K562 (cell line): ENCODE measurements at regions not wholly inside any gene's neighbourhood (a gene's known extent, or its start where the extent isn't known, plus 50 kb on each side); places are given as distances from the start of the nearest gene placed in this dataset.

Source experiments
- ATAC-seq: fragments of 200-7000 bp; cut with Tn5 transposase; 3 replicates; pipeline ENCODE4 v1.9.1; 2020; ENCODE audit warnings: moderate library complexity
- BruUV-seq: library from RNA; stranded (reverse); fragments of 400-500 nt; replicated peaks from 2 replicates; lab custom pipeline; 2021; lab: Mats Ljungman, UMichigan
- CTCF ChIA-PET: fragments of 300-600 bp; formaldehyde crosslinking; extraction: SDS; loops from one replicate; lab custom pipeline; 2021; ENCODE audit warnings: low intra/inter-chr PET ratio; lab: Yijun Ruan, JAX
- POLR2A ChIA-PET: fragments of 300-600, 350-650 bp; sonication (Branson Sonifier 250); formaldehyde crosslinking; extraction: SDS; loops from one replicate; lab custom pipeline; 2021; ENCODE audit warnings: antibody characterized with exemption, inconsistent platforms; lab: Yijun Ruan, JAX
- DNase-seq, 4 experiments: peaks; one replicate each; pipeline versions ENCODE4 v3.0.0 to v3.0.0-alpha.2; 2011 to 2018; ENCODE audit warnings: low spot score in 3 of 4, mixed read lengths in 3 of 4; ENCODE audit errors: extremely low read depth in 1 of 4
- FAIRE-seq: peaks from 2 replicates; lab custom pipeline; 2011; peaks lifted over from hg19 to GRCh38; lab: Jason Lieb, UNC
- H2AFZ ChIP-seq: 2 replicates; pipeline ENCODE4 v1.6.0; 2011; ENCODE audit warnings: low read depth, low read length, control low read depth, inconsistent platforms
- H3K27ac ChIP-seq: fragments of 200-600 bp; 3 replicates; pipeline ENCODE4 v1.8.0; 2011; ENCODE audit warnings: low read depth, mild to moderate bottlenecking, control low read depth, inconsistent platforms, low read length, moderate library complexity, mixed read lengths; ENCODE audit errors: extremely low read depth
- H3K27me3 ChIP-seq, 2 experiments: fragments of 300-600 bp in 1 of 2; 2 replicates in 1 of 2; 3 replicates in 1 of 2; pipeline versions ENCODE4 v1.6.0 to v1.8.0; 2011; ENCODE audit warnings: inconsistent platforms in 2 of 2, low read length in 2 of 2, mild to moderate bottlenecking in 1 of 2, mixed read lengths in 1 of 2, moderate library complexity in 1 of 2; ENCODE audit not compliant: control insufficient read depth in 2 of 2, insufficient read depth in 2 of 2
- H3K36me3 ChIP-seq: fragments of 300-600 bp; 3 replicates; pipeline ENCODE4 v1.8.0; 2011; ENCODE audit warnings: mild to moderate bottlenecking, low read length, inconsistent platforms; ENCODE audit not compliant: control insufficient read depth, insufficient read depth
- H3K4me1 ChIP-seq, 2 experiments: fragments of 200-600 bp in 1 of 2; replicated peaks in 1 of 2; 2 replicates in 1 of 2; 3 replicates in 1 of 2; pipeline versions ENCODE4 v1.5.1 to v1.8.0; 2011; ENCODE audit warnings: inconsistent platforms in 2 of 2, low read length in 2 of 2, mild to moderate bottlenecking in 1 of 2, mixed read lengths in 1 of 2, moderate library complexity in 1 of 2; ENCODE audit not compliant: control insufficient read depth in 2 of 2, insufficient read depth in 2 of 2
- H3K4me2 ChIP-seq: 2 replicates; pipeline ENCODE4 v1.6.1; 2011; ENCODE audit warnings: low read length, control low read depth, inconsistent platforms, mixed read lengths; ENCODE audit not compliant: insufficient read depth
- H3K4me3 ChIP-seq: fragments of 200-600 bp; sonication (generic), shearing (Covaris generic); 2 replicates; pipeline ENCODE4 v1.5.1; 2016; ENCODE audit warnings: control low read depth, inconsistent platforms
- H3K79me2 ChIP-seq: fragments of 200-600 bp; 3 replicates; pipeline ENCODE4 v1.8.0; 2011; ENCODE audit warnings: low read length, inconsistent platforms; ENCODE audit not compliant: control insufficient read depth, insufficient read depth
- H3K9ac ChIP-seq, 2 experiments: 2 replicates each; pipeline versions ENCODE4 v1.6.0 to v1.6.1; 2011; ENCODE audit warnings: low read depth in 2 of 2, low read length in 2 of 2, control low read depth in 1 of 2, inconsistent platforms in 1 of 2, mild to moderate bottlenecking in 1 of 2, mixed read lengths in 1 of 2; ENCODE audit not compliant: insufficient read depth in 1 of 2
- H3K9me1 ChIP-seq: one replicate; pipeline ENCODE4 v1.6.0; 2011; ENCODE audit warnings: inconsistent platforms, mild to moderate bottlenecking, low read length, moderate library complexity; ENCODE audit not compliant: control insufficient read depth, insufficient read depth
- H3K9me3 ChIP-seq: replicated peaks from 2 replicates; pipeline ENCODE4 v1.5.1; 2011; ENCODE audit warnings: low read depth, low read length, inconsistent platforms; ENCODE audit not compliant: control insufficient read depth, insufficient read depth
- H4K20me1 ChIP-seq: replicated peaks from 2 replicates; pipeline ENCODE4 v1.6.1; 2011; ENCODE audit warnings: low read length, inconsistent platforms, mixed read lengths; ENCODE audit not compliant: control insufficient read depth, insufficient read depth
- RBM34 ChIP-seq: fragments of 200-400 bp; formaldehyde crosslinking; IDR thresholded peaks from 2 replicates; pipeline ENCODE4 v1.6.1; 2018; ENCODE audit warnings: low read length, borderline replicate concordance; ENCODE audit not compliant: insufficient read depth
- WGBS: fragments of 100-300 bp; shearing (Covaris generic); methylation state at CpG from one replicate; pipeline ENCODE4 v1.1.6; 2016; ENCODE audit warnings: low coverage, mixed read lengths; ENCODE audit not compliant: insufficient coverage; ENCODE audit errors: missing lambda C conversion rate; 5-methylcytosine and 5-hydroxymethylcytosine counted together
- in situ Hi-C: fragments of 300-500 bp; cut with MboI; formaldehyde crosslinking; loops from 4 replicates; pipeline ENCODE4 v1.15.0; 2018; ENCODE audit warnings: inconsistent platforms, mixed read lengths
- intact Hi-C: fragments of 100-400 bp; cut with micrococcal nuclease; formaldehyde crosslinking; loops from 2 replicates; pipeline ENCODE4 v1.14.2; 2022
- TF ChIP-seq, protein P1 (sequence below), 2 experiments: fragments of 450-650 bp in 1 of 2; sonication (generic) in 1 of 2; formaldehyde crosslinking in 1 of 2; IDR thresholded peaks; 2 replicates each; pipeline versions ENCODE4 v1.7.1 to v1.9.0; 2016 to 2022; ENCODE audit warnings: inconsistent platforms in 1 of 2, mild to moderate bottlenecking in 1 of 2, missing genetic modification reagents in 1 of 2
- TF ChIP-seq, protein P2 (sequence below): sonication (generic); formaldehyde crosslinking; IDR thresholded peaks from 2 replicates; pipeline ENCODE4 v1.8.0; 2023; ENCODE audit warnings: missing genetic modification reagents, mild to moderate bottlenecking, borderline replicate concordance

DNA sequence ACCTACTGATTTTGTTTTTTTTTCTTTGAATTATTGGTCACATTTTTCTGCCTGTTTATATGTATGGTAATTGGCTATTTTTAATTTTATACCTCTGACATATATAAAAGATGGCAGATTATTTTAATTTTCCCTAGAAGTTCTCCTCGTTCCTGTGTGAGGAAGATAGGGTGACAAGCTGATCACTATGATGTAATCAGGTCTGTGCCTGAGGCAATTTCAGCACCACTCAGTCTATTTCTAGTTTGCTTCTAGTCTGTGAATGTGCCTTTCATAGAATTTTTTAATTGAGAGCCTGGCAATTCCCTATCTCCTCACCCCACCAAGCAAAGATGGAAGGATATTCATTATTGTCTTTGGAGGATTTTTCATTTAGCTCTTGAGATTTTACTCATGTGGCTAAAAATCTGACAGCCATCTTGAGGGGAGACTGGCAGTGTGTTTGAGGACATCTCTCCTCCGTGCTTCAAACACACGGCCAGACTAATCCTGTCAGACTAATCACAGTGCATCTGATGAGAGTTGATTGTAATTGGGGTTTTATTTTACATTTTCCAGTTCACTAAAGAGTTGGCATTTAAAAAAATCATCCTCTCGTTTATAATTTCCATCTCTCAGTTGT, 500.3 kb downstream of the TRIML1 start:
- DNase-seq, result no peak
- H3K9me3 ChIP-seq, result no peaks in the 10 kb centered on the region
- H4K20me1 ChIP-seq, result no peaks in the 10 kb centered on the region
- WGBS, result 1% methylated on average over 4 of the region's 4 CpGs
- FAIRE-seq, result no peak
- no peak overlapping the region for H3K4me3 ChIP-seq
- ATAC-seq, result no peak
- no peaks in the 10 kb centered on the region for H3K79me2 ChIP-seq
- no peaks in the 10 kb centered on the region for H3K36me3 ChIP-seq
- in situ Hi-C loops (no loop called here), intact Hi-C loops (no loop called here)
- POLR2A ChIA-PET, result no interaction called here
- H3K9ac ChIP-seq, result no peak overlapping the region
- CTCF ChIA-PET, result no interaction called here
- no TSS peak for BruUV-seq
- H3K9me1 ChIP-seq, result no peaks in the 10 kb centered on the region
- no peak overlapping the region for H3K27ac ChIP-seq
- H3K4me2 ChIP-seq, result no peak overlapping the region
- no peaks in the 10 kb centered on the region for H3K4me1 ChIP-seq
- no peaks in the 10 kb centered on the region for H3K27me3 ChIP-seq
- no peak overlapping the region for H2AFZ ChIP-seq
- TF ChIP-seq RBM34, result no peak
- TF ChIP-seq, protein P1, sequence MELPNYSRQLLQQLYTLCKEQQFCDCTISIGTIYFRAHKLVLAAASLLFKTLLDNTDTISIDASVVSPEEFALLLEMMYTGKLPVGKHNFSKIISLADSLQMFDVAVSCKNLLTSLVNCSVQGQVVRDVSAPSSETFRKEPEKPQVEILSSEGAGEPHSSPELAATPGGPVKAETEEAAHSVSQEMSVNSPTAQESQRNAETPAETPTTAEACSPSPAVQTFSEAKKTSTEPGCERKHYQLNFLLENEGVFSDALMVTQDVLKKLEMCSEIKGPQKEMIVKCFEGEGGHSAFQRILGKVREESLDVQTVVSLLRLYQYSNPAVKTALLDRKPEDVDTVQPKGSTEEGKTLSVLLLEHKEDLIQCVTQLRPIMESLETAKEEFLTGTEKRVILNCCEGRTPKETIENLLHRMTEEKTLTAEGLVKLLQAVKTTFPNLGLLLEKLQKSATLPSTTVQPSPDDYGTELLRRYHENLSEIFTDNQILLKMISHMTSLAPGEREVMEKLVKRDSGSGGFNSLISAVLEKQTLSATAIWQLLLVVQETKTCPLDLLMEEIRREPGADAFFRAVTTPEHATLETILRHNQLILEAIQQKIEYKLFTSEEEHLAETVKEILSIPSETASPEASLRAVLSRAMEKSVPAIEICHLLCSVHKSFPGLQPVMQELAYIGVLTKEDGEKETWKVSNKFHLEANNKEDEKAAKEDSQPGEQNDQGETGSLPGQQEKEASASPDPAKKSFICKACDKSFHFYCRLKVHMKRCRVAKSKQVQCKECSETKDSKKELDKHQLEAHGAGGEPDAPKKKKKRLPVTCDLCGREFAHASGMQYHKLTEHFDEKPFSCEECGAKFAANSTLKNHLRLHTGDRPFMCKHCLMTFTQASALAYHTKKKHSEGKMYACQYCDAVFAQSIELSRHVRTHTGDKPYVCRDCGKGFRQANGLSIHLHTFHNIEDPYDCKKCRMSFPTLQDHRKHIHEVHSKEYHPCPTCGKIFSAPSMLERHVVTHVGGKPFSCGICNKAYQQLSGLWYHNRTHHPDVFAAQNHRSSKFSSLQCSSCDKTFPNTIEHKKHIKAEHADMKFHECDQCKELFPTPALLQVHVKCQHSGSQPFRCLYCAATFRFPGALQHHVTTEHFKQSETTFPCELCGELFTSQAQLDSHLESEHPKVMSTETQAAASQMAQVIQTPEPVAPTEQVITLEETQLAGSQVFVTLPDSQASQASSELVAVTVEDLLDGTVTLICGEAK (IDR thresholded peaks at IDR 0.05), result no peak
- TF ChIP-seq, protein P1 (CRISPR knock-in tag; IDR thresholded peaks at IDR 0.05), result no peak
- TF ChIP-seq, protein P2, sequence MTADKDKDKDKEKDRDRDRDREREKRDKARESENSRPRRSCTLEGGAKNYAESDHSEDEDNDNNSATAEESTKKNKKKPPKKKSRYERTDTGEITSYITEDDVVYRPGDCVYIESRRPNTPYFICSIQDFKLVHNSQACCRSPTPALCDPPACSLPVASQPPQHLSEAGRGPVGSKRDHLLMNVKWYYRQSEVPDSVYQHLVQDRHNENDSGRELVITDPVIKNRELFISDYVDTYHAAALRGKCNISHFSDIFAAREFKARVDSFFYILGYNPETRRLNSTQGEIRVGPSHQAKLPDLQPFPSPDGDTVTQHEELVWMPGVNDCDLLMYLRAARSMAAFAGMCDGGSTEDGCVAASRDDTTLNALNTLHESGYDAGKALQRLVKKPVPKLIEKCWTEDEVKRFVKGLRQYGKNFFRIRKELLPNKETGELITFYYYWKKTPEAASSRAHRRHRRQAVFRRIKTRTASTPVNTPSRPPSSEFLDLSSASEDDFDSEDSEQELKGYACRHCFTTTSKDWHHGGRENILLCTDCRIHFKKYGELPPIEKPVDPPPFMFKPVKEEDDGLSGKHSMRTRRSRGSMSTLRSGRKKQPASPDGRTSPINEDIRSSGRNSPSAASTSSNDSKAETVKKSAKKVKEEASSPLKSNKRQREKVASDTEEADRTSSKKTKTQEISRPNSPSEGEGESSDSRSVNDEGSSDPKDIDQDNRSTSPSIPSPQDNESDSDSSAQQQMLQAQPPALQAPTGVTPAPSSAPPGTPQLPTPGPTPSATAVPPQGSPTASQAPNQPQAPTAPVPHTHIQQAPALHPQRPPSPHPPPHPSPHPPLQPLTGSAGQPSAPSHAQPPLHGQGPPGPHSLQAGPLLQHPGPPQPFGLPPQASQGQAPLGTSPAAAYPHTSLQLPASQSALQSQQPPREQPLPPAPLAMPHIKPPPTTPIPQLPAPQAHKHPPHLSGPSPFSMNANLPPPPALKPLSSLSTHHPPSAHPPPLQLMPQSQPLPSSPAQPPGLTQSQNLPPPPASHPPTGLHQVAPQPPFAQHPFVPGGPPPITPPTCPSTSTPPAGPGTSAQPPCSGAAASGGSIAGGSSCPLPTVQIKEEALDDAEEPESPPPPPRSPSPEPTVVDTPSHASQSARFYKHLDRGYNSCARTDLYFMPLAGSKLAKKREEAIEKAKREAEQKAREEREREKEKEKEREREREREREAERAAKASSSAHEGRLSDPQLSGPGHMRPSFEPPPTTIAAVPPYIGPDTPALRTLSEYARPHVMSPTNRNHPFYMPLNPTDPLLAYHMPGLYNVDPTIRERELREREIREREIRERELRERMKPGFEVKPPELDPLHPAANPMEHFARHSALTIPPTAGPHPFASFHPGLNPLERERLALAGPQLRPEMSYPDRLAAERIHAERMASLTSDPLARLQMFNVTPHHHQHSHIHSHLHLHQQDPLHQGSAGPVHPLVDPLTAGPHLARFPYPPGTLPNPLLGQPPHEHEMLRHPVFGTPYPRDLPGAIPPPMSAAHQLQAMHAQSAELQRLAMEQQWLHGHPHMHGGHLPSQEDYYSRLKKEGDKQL (CRISPR knock-in tag), result no peak
